ENCODE measurements at regions not wholly inside any gene's neighbourhood (a gene's known extent, or its start where the extent isn't known, plus 50 kb on each side); places are given as distances from the start of the nearest gene placed in this dataset.

DNA sequence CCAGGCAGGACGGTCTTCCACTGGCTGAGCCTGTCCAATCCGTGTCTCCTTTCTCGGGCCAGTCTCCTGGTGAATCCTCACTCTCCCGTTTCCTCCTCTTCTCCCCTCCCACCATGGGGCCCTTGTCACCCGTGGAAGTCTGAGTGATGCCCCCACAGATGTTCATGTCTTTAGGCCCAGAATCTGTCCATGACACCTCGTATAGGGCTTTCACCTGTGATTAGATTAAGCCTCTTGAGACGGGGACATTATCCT lies 193.5 kb downstream of the ZFP36L2 start:
- Histone ChIP-seq H3K4me1 (replicated peaks; ENCODE audit: insufficient read depth) (peaks cover 21% of the 10 kb centered on the region), H3K4me2 (no peak overlapping the region), H2AFZ (no peak overlapping the region), H3K36me3 (ENCODE audit: low read depth) (peaks cover 20% of the 10 kb centered on the region), H3F3A (ENCODE audit: insufficient read depth, low read depth) (peaks cover 25% of the 10 kb centered on the region), H3K27me3 (ENCODE audit: insufficient read depth, low read depth) (no peaks in the 10 kb centered on the region), H4K20me1 (ENCODE audit: insufficient read depth) (no peaks in the 10 kb centered on the region), H3K27ac (no peak overlapping the region), H3K4me3 (no peak overlapping the region), H3K79me2 (ENCODE audit: low read depth) (peaks cover 29% of the 10 kb centered on the region), H3K9me2 (ENCODE audit: insufficient read depth) (no peaks in the 10 kb centered on the region), H3K9me3 (ENCODE audit: insufficient read depth, low read depth) (no peaks in the 10 kb centered on the region)
- intact Hi-C loops (cut with micrococcal nuclease; ENCODE audit: unreplicated experiment): no loop called here
- TF ChIP-seq, protein P1, sequence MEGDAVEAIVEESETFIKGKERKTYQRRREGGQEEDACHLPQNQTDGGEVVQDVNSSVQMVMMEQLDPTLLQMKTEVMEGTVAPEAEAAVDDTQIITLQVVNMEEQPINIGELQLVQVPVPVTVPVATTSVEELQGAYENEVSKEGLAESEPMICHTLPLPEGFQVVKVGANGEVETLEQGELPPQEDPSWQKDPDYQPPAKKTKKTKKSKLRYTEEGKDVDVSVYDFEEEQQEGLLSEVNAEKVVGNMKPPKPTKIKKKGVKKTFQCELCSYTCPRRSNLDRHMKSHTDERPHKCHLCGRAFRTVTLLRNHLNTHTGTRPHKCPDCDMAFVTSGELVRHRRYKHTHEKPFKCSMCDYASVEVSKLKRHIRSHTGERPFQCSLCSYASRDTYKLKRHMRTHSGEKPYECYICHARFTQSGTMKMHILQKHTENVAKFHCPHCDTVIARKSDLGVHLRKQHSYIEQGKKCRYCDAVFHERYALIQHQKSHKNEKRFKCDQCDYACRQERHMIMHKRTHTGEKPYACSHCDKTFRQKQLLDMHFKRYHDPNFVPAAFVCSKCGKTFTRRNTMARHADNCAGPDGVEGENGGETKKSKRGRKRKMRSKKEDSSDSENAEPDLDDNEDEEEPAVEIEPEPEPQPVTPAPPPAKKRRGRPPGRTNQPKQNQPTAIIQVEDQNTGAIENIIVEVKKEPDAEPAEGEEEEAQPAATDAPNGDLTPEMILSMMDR (conservative IDR thresholded peaks at IDR 0.05): no peak
- TF ChIP-seq EZH2 (IDR thresholded peaks at IDR 0.05; ENCODE audit: low read depth): no peak
- no peak for DNase-seq
- BruUV-seq (replicated peaks): no TSS peak
- CTCF ChIA-PET: no interaction called here
- POLR2A ChIA-PET (ENCODE audit: unreplicated experiment): no interaction called here

DNA sequence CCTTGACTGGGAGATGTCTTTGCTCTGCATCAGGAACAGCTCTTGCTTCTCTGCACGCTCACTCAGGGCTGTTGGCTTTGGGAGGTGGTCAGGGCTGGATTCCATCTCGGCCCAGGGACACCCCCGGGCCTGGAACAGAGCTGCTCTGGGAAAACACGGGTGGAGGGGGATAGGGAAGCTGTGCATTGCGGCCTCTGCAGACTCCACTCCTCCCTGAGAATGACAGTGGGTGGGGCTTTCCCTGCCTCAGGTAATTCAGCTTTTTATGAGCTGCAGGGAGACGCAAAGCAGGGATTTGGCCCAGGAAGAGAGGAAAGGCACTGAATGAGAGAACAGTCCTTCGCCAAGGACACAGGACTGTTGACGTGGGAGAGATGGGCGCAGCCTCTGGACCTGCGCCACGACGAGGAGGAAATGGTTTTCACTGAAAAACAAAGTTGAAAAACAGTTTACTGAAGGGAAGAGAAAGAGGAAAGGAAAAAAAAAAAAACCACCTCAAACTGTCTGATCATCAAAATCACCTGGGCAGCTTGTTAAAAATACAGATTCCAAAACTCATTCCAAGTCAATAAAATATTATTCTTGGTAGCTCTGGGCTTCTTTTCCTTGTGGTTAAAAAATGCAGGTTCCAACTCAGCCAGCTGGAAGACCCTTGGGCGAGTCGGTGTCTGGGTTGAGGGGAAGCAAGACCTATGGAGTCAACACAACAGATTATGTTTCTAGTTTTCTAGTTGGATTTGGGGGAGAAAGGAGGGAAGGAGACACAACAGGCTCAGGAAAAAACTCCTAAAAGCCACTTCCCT lies 194.0 kb downstream of the ZFP36L2 start:
- BruUV-seq (replicated peaks): no TSS peak
- Histone ChIP-seq H3K4me2 (no peak overlapping the region), H3K9me3 (ENCODE audit: insufficient read depth, low read depth) (no peaks in the 10 kb centered on the region), H2AFZ (no peak overlapping the region), H3K27me3 (ENCODE audit: insufficient read depth, low read depth) (no peaks in the 10 kb centered on the region), H3K4me1 (replicated peaks; ENCODE audit: insufficient read depth) (peaks cover 15% of the 10 kb centered on the region), H3K9me2 (ENCODE audit: insufficient read depth) (no peaks in the 10 kb centered on the region), H3F3A (ENCODE audit: insufficient read depth, low read depth) (peaks cover 25% of the 10 kb centered on the region), H4K20me1 (ENCODE audit: insufficient read depth) (no peaks in the 10 kb centered on the region), H3K4me3 (no peak overlapping the region), H3K79me2 (ENCODE audit: low read depth) (peaks cover 24% of the 10 kb centered on the region), H3K27ac (no peak overlapping the region), H3K36me3 (ENCODE audit: low read depth) (peaks cover 20% of the 10 kb centered on the region)
- no peak for DNase-seq
- CTCF ChIA-PET: interaction anchor here (0.6 kb wide), 2 partner anchors 73 to 197 kb away, joined by 3 read pairs; no protein-coding TSS in a partner anchor
- no peak for TF ChIP-seq EZH2 (IDR thresholded peaks at IDR 0.05; ENCODE audit: low read depth)
- TF ChIP-seq, protein P1 (conservative IDR thresholded peaks at IDR 0.05): no peak
- POLR2A ChIA-PET (ENCODE audit: unreplicated experiment): no interaction called here
- intact Hi-C loops (cut with micrococcal nuclease; ENCODE audit: unreplicated experiment): no loop called here

DNA sequence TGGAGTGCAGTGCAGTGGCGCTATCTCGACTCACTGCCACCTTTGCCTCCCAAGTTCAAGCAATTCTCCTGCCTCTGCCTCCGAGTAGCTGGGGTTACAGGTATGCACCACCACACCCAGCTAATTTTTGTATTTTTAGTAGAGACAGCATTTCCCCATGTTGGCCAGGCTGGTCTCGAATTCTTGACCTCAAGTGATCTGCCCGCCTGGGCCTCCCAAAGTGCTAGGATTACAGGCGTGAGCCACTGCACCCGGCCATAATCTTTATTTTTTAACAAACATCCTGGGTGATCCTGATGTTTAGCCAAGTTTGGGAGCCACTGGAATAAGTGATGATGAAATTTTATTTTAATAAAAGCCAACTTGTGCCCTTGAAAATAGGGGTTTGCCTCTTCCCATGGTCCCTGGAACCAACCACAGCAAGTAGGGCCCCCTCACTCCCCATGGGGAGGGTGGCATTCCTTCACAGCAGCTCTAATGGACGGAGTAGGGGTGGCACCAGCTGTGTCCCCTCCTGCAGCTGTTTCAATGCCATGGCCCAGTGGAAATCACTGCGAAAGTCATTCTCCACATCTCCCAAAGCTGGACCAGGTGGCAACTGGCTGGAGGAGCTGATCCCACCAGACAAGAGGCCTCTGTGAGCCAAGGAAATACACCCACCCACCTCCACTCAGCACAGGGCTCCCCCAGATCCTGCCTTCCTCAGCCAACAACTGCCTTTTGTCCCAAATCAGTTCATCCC lies 194.8 kb downstream of the ZFP36L2 start:
- TF ChIP-seq EZH2 (IDR thresholded peaks at IDR 0.05; ENCODE audit: low read depth): no peak
- TF ChIP-seq, protein P1 (conservative IDR thresholded peaks at IDR 0.05): no peak
- intact Hi-C loops (cut with micrococcal nuclease; ENCODE audit: unreplicated experiment): no loop called here
- no peaks in the 10 kb centered on the region for H3K9me3 ChIP-seq (ENCODE audit: insufficient read depth, low read depth)
- H3K27ac ChIP-seq: no peak overlapping the region
- BruUV-seq (replicated peaks): no TSS peak
- H3K27me3 ChIP-seq (ENCODE audit: insufficient read depth, low read depth): no peaks in the 10 kb centered on the region
- H2AFZ ChIP-seq: no peak overlapping the region
- peaks cover 16% of the 10 kb centered on the region for H3K79me2 ChIP-seq (ENCODE audit: low read depth)
- no peak for DNase-seq
- peaks cover 20% of the 10 kb centered on the region; the same call in 1 of the 2 replicates for H3F3A ChIP-seq (ENCODE audit: insufficient read depth, low read depth)
- POLR2A ChIA-PET (ENCODE audit: unreplicated experiment): interaction anchor here (0.7 kb wide), 1 partner anchor 195 kb away, joined by 6 read pairs; no protein-coding TSS in a partner anchor
- no peaks in the 10 kb centered on the region for H3K9me2 ChIP-seq (ENCODE audit: insufficient read depth)
- CTCF ChIA-PET: interaction anchor here (0.6 to 0.7 kb wide), 2 partner anchors 55 to 198 kb away, joined by 3 read pairs; no protein-coding TSS in a partner anchor
- H3K4me1 ChIP-seq (replicated peaks; ENCODE audit: insufficient read depth): peaks cover 10% of the 10 kb centered on the region
- no peaks in the 10 kb centered on the region for H4K20me1 ChIP-seq (ENCODE audit: insufficient read depth)
- H3K36me3 ChIP-seq (ENCODE audit: low read depth): peaks cover 20% of the 10 kb centered on the region
- no peak overlapping the region for H3K4me2 ChIP-seq
- H3K4me3 ChIP-seq: no peak overlapping the region

All from PC-9 (cell line).